Sigmoid colon (tissue), 4 donors: ENCODE measurements at regions not wholly inside any gene's neighbourhood (a gene's known extent, or its start where the extent isn't known, plus 50 kb on each side); places are given as distances from the start of the nearest gene placed in this dataset.

Source experiments
- CTCF ChIP-seq, 4 experiments: fragments of 450-650 bp in 3 of 4; fragments of 200-600 bp in 1 of 4; IDR thresholded peaks; one replicate each; pipeline ENCODE4 v1.5.1; 2016 to 2019; ENCODE audit warnings: antibody characterized with exemption in 4 of 4, mild to moderate bottlenecking in 3 of 4, moderate library complexity in 2 of 4
- EP300 ChIP-seq, 4 donors: sonication (generic); formaldehyde crosslinking; IDR thresholded peaks; one replicate each; pipeline ENCODE4 v1.6.1; 2017; ENCODE audit warnings: antibody characterized with exemption in 4 of 4
- POLR2A ChIP-seq, 2 donors: fragments of 450-650 bp; IDR thresholded peaks; one replicate each; pipeline ENCODE4 v1.6.1; 2016; ENCODE audit warnings: antibody characterized with exemption in 2 of 2, mild to moderate bottlenecking in 2 of 2, moderate library complexity in 2 of 2

GRCh38 chr2:186209532-186209931, 276.5 kb upstream of the ZC3H15 start:
- no peak for TF ChIP-seq CTCF (IDR thresholded peaks at IDR 0.05)
- no peak for TF ChIP-seq POLR2A (IDR thresholded peaks at IDR 0.05)
- no peak for TF ChIP-seq EP300 (IDR thresholded peaks at IDR 0.05)
